Activated effector memory CD4-positive, alpha-beta T cell treated with anti-CD3 and anti-CD28 coated beads, Interleukin-2, amount 50 U/mL, for 16 hours (primary cell): ENCODE measurements at regions not wholly inside any gene's neighbourhood (a gene's known extent, or its start where the extent isn't known, plus 50 kb on each side); places are given as distances from the start of the nearest gene placed in this dataset.

Experiments
- DNase-seq: peaks from one replicate; pipeline ENCODE4 v3.0.0-alpha.2; 2020

GRCh38 chr7:22582863-22583622 is 83.1 kb upstream of the STEAP1B start:
- no peak for DNase-seq

- DNase-seq, result no peak
These were observed 81.1 kb upstream of the STEAP1B start for GRCh38 chr7:22581099-22581498.

- no peak for DNase-seq
These were observed 80.0 kb upstream of the STEAP1B start for GRCh38 chr7:22579961-22580360.

- DNase-seq, result no peak
These were observed 78.2 kb upstream of the STEAP1B start for GRCh38 chr7:22578007-22578733.

- DNase-seq, result no peak
These were observed 77.5 kb upstream of the STEAP1B start for GRCh38 chr7:22577470-22578001.

- DNase-seq, result no peak
These were observed 76.9 kb upstream of the STEAP1B start for GRCh38 chr7:22576612-22577469.

- DNase-seq, result no peak
These were observed 74.9 kb upstream of the STEAP1B start for GRCh38 chr7:22574754-22575520.

GRCh38 chr7:22572937-22573336 is 72.9 kb upstream of the STEAP1B start:
- DNase-seq, result no peak

GRCh38 chr7:22572292-22572691 is 72.3 kb upstream of the STEAP1B start:
- no peak for DNase-seq

- DNase-seq, result no peak
These were observed 71.8 kb upstream of the STEAP1B start for GRCh38 chr7:22571766-22572165.

GRCh38 chr7:22569586-22570321 is 69.8 kb upstream of the STEAP1B start:
- DNase-seq, result no peak

- no peak for DNase-seq
These were observed 66.6 kb upstream of the STEAP1B start for GRCh38 chr7:22566592-22566991.

GRCh38 chr7:22566176-22566575 is 66.2 kb upstream of the STEAP1B start:
- no peak for DNase-seq

- no peak for DNase-seq
These were observed 65.4 kb upstream of the STEAP1B start for GRCh38 chr7:22565315-22565811.

GRCh38 chr7:22564511-22565045 is 64.6 kb upstream of the STEAP1B start:
- no peak for DNase-seq

GRCh38 chr7:22563621-22564241 is 63.7 kb upstream of the STEAP1B start:
- no peak for DNase-seq

- DNase-seq, result no peak
These were observed 63.1 kb upstream of the STEAP1B start for GRCh38 chr7:22563032-22563501.

- DNase-seq, result no peak
These were observed 62.1 kb upstream of the STEAP1B start for GRCh38 chr7:22561895-22562593.

- DNase-seq, result no peak
These were observed 61.4 kb upstream of the STEAP1B start for GRCh38 chr7:22561321-22561811.
